ENCODE measurements at regions not wholly inside any gene's neighbourhood (a gene's known extent, or its start where the extent isn't known, plus 50 kb on each side); places are given as distances from the start of the nearest gene placed in this dataset.

DNA sequence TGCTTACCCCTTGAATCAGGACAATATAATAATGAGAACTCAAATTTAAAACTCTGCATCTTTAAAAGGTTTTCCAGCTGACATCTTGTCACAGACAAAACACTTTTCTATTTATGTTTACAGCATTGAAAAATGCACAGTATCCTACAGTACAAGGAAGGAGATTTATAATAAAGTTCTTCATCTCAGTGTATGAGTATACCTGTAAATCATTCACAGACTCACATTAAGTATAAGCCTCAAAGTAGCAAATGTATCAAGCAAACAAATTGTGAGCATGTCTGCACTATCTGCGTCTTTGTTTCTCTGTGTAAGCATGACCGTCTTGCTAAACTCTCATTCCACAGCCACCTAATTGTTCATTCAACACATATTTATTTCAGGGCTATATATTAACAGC lies 52.8 kb downstream of the PPP1R2C start:
- no peak for FAIRE-seq
- no peak for DNase-seq (ENCODE audit: insufficient read length, low spot score)
- TF ChIP-seq, protein P1, sequence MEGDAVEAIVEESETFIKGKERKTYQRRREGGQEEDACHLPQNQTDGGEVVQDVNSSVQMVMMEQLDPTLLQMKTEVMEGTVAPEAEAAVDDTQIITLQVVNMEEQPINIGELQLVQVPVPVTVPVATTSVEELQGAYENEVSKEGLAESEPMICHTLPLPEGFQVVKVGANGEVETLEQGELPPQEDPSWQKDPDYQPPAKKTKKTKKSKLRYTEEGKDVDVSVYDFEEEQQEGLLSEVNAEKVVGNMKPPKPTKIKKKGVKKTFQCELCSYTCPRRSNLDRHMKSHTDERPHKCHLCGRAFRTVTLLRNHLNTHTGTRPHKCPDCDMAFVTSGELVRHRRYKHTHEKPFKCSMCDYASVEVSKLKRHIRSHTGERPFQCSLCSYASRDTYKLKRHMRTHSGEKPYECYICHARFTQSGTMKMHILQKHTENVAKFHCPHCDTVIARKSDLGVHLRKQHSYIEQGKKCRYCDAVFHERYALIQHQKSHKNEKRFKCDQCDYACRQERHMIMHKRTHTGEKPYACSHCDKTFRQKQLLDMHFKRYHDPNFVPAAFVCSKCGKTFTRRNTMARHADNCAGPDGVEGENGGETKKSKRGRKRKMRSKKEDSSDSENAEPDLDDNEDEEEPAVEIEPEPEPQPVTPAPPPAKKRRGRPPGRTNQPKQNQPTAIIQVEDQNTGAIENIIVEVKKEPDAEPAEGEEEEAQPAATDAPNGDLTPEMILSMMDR (IDR thresholded peaks at IDR 0.05; ENCODE audit: insufficient read depth, missing control alignments), result no peak

DNA sequence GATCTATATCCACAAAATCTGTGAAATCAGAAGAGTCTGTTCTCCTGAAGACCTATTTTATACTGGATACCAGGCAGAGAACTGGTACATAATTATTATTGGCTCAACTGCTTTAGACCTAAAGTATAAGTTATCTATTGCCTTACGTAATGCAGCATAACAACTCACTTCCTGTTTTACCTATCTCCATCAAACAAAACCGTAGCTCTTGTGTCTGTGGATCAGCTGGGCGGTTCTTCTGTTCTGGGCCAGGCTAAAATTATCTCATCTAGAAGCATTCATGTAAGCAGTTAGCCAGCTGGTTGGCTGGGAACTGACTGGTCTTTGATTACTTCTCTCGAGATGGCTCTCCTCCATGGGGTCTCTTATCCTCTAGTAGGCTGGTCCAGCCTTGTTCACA lies 57.8 kb downstream of the PPP1R2C start:
- TF ChIP-seq, protein P1 (IDR thresholded peaks at IDR 0.05; ENCODE audit: insufficient read depth, missing control alignments), result no peak
- DNase-seq (ENCODE audit: insufficient read length, low spot score), result no peak
- no peak for FAIRE-seq

DNA sequence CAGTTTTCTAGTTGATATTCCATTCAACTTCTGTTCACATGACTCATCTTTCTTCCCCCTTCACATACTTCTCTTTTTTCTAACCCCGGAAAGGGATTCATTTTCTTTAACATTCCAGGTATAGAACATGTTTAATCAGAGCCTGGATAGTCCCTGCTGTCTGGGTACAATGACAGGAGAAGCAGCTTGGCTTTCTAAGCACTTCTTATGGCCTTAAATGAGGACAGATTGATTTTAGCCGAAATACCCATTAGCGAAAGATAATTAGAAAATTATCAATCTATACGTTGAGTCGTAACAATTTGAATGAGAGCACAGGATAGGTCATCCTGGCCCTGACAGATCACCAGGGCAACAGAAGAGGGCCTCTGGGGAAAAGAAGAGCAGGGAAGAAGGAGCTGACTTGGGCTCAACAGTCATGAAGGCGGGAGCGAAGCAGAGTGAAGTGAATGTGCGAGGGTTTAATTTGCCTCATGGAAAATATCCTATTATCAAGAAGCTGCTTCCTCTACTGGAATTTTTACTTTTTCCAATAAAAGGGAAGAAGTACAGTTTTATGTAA lies 62.2 kb downstream of the PPP1R2C start:
- FAIRE-seq (no peak), DNase-seq (ENCODE audit: insufficient read length, low spot score) (no peak)
- TF ChIP-seq, protein P1 (IDR thresholded peaks at IDR 0.05; ENCODE audit: insufficient read depth, missing control alignments), result no peak

DNA sequence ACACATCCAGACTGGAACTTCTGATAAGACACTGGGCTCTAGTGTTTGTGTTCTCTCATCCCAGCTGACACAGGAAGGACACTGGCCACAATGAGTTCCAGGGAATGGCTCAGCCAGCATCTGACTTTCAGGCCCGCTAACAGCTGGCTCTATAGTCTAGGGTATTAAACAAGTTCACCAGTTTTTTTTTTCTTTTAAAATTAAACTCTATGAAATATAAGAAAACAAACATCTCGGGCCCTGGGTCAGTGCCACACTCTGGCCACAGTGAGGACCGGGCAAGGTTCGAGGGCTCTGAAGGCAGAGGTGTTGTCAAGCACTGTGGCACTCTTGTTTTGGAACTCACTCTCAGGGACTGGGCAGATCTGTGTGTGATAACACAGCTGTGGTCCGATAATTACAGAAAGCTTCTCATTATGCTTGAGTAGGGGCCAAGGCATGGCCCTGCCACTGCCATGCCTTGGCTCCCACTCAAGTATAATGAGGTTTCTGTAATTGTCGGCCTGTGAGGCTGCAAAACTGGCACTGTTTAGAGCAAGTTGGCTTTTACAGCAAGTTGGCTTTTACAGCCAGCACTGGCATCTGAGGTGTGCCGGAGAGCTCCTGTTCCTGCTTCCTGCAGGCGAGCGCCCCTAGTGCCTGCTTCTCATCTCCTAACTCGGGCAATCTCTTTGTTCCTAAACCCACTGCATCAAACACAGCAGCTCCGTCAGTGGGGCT lies 62.8 kb downstream of the PPP1R2C start:
- FAIRE-seq (no peak), DNase-seq (ENCODE audit: insufficient read length, low spot score) (no peak)
- TF ChIP-seq, protein P1 (IDR thresholded peaks at IDR 0.05; ENCODE audit: insufficient read depth, missing control alignments), result peak; percentile 47

DNA sequence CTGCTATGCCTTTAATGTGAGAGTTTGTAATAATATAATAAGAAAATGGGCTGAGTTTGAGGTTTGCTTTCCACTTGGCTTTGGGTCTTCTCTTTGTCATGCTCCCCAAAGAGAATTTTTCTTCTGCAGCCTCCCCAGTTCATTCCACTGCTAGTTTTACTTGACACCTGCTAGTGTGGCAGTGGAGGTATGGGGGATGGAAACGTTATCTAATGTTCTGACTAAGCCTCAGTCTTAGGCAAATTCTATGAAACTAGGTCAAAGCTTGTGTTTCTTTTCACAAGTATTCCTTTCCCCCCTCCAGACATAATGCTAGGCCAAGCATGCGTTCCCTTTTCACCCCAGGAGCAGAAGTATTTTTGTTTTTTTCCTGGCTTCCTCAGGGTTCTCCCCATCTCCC lies 67.5 kb downstream of the PPP1R2C start:
- no peak for FAIRE-seq
- TF ChIP-seq, protein P1 (IDR thresholded peaks at IDR 0.05; ENCODE audit: insufficient read depth, missing control alignments), result no peak
- DNase-seq (ENCODE audit: insufficient read length, low spot score), result no peak

DNA sequence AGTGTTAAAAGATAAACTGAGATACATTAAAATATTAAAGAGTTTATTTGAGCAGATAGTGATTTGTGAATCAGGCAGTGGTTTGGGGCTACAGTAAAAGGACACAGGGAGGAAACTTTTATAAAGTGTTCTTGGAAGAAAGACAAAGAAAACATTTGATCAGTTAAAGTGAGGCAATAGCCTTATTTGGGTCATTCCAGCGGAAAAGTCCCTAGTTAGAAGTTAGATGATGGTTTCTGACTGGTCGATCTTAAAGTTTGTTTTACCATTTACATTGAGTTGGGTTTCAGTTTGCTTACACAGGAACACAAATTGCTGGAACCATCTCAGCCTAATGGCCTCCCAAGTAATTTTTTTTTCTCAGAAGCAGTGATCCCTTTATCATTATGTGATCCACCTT lies 69.7 kb downstream of the PPP1R2C start:
- TF ChIP-seq, protein P1 (IDR thresholded peaks at IDR 0.05; ENCODE audit: insufficient read depth, missing control alignments), result no peak
- FAIRE-seq (no peak), DNase-seq (ENCODE audit: insufficient read length, low spot score) (no peak)

DNA sequence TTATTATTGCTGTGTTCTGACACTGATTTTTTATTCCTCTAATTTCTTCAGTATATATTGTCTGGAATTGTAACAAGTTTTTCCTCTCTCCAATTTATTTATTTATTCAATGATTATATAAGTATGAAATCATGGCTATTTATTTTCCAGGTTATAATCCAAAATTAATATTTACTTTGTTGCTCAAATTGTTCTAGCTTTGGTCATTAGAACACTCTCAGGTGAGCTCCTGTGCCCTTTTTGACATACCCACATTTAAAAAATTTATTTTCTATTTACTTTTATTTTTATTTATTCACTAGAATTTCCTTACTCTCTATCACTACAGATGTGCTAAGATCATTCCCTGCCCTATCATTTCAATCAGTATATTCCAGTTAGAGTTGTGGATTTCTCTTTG lies 70.2 kb downstream of the PPP1R2C start:
- no peak for FAIRE-seq

More for the DNA sequence above, 70.2 kb downstream of the PPP1R2C start:
- no peak for DNase-seq (ENCODE audit: insufficient read length, low spot score)
- TF ChIP-seq, protein P1 (IDR thresholded peaks at IDR 0.05; ENCODE audit: insufficient read depth, missing control alignments), result no peak
